SK-N-SH (cell line): ENCODE measurements at regions not wholly inside any gene's neighbourhood (a gene's known extent, or its start where the extent isn't known, plus 50 kb on each side); places are given as distances from the start of the nearest gene placed in this dataset.

Experiments
- CHD2 ChIP-seq: fragments of 150-350 bp; IDR thresholded peaks from 2 replicates; pipeline ENCODE4 v1.6.1; 2018; ENCODE audit warnings: low read length; ENCODE audit not compliant: partially characterized antibody
- ELF1 ChIP-seq: IDR thresholded peaks from 2 replicates; pipeline ENCODE4 v1.4.0; 2012
- EP300 ChIP-seq, 2 experiments: IDR thresholded peaks; 2 replicates each; pipeline versions ENCODE4 v1.4.0 to v1.6.1; 2012; ENCODE audit warnings: borderline replicate concordance in 1 of 2, low read depth in 1 of 2, low read length in 1 of 2
- GABPA ChIP-seq: IDR thresholded peaks from 2 replicates; pipeline ENCODE4 v1.4.0; 2012; ENCODE audit warnings: low read depth, mild to moderate bottlenecking
- MXI1 ChIP-seq: IDR thresholded peaks from 2 replicates; pipeline ENCODE4 v1.6.1; 2012; ENCODE audit warnings: mild to moderate bottlenecking, low read depth, low read length, improper control_type of control experiment
- POLR2AphosphoS5 ChIP-seq: IDR thresholded peaks from 2 replicates; pipeline ENCODE4 v1.6.1; 2012; ENCODE audit warnings: low read depth, low read length
- RAD21 ChIP-seq: IDR thresholded peaks from 2 replicates; pipeline ENCODE4 v1.6.1; 2012; ENCODE audit warnings: mild to moderate bottlenecking, low read length
- TCF12 ChIP-seq: IDR thresholded peaks from 2 replicates; pipeline ENCODE4 v1.4.0; 2012
- TF ChIP-seq, protein P1 (sequence below): fragments of 200-600 bp; sonication (generic); IDR thresholded peaks from 2 replicates; pipeline ENCODE4 v1.6.1; 2017; ENCODE audit warnings: antibody characterized with exemption, mild to moderate bottlenecking, moderate library complexity

DNA sequence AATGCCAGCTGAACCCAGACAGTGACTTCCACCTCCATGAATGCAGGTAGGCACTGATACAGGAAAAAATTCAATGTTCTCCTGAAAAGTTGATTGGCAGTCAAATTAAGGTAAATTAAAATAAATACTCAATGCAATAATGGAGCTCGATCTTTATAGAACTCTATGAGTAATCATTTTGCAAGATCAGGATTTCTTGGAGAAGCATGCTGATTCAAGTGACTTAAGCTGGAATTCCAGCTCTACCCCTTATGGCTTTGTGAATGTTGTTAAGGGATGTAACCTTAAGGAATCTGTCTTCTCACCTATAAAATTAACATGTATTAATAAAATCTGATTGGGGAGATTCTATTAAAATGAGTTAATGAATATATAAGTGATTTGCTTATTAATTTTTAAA, 145.1 kb downstream of the QPCT start:
- TF ChIP-seq MXI1 (no peak), ELF1 (no peak), GABPA (no peak), RAD21 (no peak), TCF12 (no peak), CHD2 (no peak), POLR2AphosphoS5 (no peak), EP300 (IDR thresholded peaks at IDR 0.05; ENCODE audit: borderline replicate concordance in 1 of 2, low read depth in 1 of 2, low read length in 1 of 2) (no peak)
- TF ChIP-seq, protein P1, sequence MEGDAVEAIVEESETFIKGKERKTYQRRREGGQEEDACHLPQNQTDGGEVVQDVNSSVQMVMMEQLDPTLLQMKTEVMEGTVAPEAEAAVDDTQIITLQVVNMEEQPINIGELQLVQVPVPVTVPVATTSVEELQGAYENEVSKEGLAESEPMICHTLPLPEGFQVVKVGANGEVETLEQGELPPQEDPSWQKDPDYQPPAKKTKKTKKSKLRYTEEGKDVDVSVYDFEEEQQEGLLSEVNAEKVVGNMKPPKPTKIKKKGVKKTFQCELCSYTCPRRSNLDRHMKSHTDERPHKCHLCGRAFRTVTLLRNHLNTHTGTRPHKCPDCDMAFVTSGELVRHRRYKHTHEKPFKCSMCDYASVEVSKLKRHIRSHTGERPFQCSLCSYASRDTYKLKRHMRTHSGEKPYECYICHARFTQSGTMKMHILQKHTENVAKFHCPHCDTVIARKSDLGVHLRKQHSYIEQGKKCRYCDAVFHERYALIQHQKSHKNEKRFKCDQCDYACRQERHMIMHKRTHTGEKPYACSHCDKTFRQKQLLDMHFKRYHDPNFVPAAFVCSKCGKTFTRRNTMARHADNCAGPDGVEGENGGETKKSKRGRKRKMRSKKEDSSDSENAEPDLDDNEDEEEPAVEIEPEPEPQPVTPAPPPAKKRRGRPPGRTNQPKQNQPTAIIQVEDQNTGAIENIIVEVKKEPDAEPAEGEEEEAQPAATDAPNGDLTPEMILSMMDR, result no peak
